SK-MEL-5 (cell line): ENCODE measurements at regions not wholly inside any gene's neighbourhood (a gene's known extent, or its start where the extent isn't known, plus 50 kb on each side); places are given as distances from the start of the nearest gene placed in this dataset.

Experiments
- DNase-seq: peaks from one replicate; pipeline ENCODE4 v3.0.0-alpha.2; 2016; ENCODE audit warnings: low read depth, low spot score
- in situ Hi-C: cut with HindIII; loops from 2 replicates; pipeline ENCODE4 v1.10.0; 2016; ENCODE audit warnings: low sequenced_read_pairs, high pct_unique_total_duplicates, low pct_unique_long_range_greater_than_20kb

GRCh38 chr12:20967756-20968155 is 157.3 kb downstream of the SLCO1B3 start:
- no peak for DNase-seq
- in situ Hi-C loops, result no loop called here

- in situ Hi-C loops, result no loop called here
- DNase-seq, result no peak
Measured at GRCh38 chr12:20969766-20970165, 159.3 kb downstream of the SLCO1B3 start.

GRCh38 chr12:20985399-20985798 is 145.6 kb upstream of the SLCO1B1 start:
- in situ Hi-C loops, result no loop called here
- DNase-seq, result no peak

- DNase-seq, result no peak
- in situ Hi-C loops, result no loop called here
Measured at GRCh38 chr12:21001778-21002177, 129.2 kb upstream of the SLCO1B1 start.

- DNase-seq, result no peak
- in situ Hi-C loops, result no loop called here
Measured at GRCh38 chr12:21025656-21026055, 105.3 kb upstream of the SLCO1B1 start.

- DNase-seq, result no peak
- in situ Hi-C loops, result no loop called here
Measured at GRCh38 chr12:21026302-21026701, 104.7 kb upstream of the SLCO1B1 start.

- no peak for DNase-seq
- in situ Hi-C loops, result no loop called here
Measured at GRCh38 chr12:21054334-21054733, 76.7 kb upstream of the SLCO1B1 start.

GRCh38 chr12:21065845-21066244 is 65.1 kb upstream of the SLCO1B1 start:
- DNase-seq, result peak; percentile 54
- in situ Hi-C loops, result no loop called here

- in situ Hi-C loops, result no loop called here
- no peak for DNase-seq
Measured at GRCh38 chr12:21073129-21073528, 57.9 kb upstream of the SLCO1B1 start.

- no peak for DNase-seq
- in situ Hi-C loops, result no loop called here
Measured at GRCh38 chr12:21073822-21074460, 57.1 kb upstream of the SLCO1B1 start.
